ENCODE measurements at regions not wholly inside any gene's neighbourhood (a gene's known extent, or its start where the extent isn't known, plus 50 kb on each side); places are given as distances from the start of the nearest gene placed in this dataset.

DNA sequence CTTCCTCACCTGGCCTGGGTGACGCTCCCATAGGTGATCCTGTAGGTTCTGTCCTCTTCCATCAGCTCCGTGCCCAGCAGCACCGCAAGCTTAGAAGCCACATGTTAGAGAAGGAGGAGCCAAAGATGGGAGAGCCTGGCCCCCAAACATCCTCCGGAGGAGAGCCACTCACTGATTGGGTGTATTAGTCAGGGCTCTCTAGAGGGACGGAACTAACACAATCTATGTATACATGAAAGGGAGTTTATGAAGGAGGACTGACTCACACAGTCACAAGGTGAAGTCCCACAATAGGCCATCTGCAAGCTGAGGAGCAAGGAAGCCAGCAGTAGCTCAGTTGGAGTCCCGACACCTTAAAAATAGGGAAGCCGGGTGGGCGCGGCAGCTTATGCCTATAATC is 1273.1 kb upstream of the TMEM132C start:
- Histone ChIP-seq H2AFZ (ENCODE audit: low read length) (no peak overlapping the region), H3K9ac (ENCODE audit: low read length) (no peak overlapping the region), H3K27me3 (ENCODE audit: insufficient read depth, low read length) (no peaks in the 10 kb centered on the region), H3K36me3 (ENCODE audit: insufficient read depth, low read length) (no peaks in the 10 kb centered on the region), H3K4me3 (ENCODE audit: low read depth, low read length, poor library complexity, severe bottlenecking) (no peak overlapping the region), H3K4me2 (ENCODE audit: low read length) (no peak overlapping the region), H3K4me1 (ENCODE audit: insufficient read depth, low read length, severe bottlenecking) (no peaks in the 10 kb centered on the region), H4K20me1 (ENCODE audit: insufficient read depth, low read length) (no peaks in the 10 kb centered on the region), H3K9me3 (ENCODE audit: low read length) (no peaks in the 10 kb centered on the region), H3K27ac (ENCODE audit: low read depth, low read length, poor library complexity, severe bottlenecking) (no peak overlapping the region), H3K9me2 (ENCODE audit: low read depth, low read length) (no peaks in the 10 kb centered on the region), H3K79me2 (ENCODE audit: insufficient read depth, low read length) (no peaks in the 10 kb centered on the region), H3F3A (ENCODE audit: insufficient read depth, low read length) (no peaks in the 10 kb centered on the region)
- no peak for TF ChIP-seq EZH2 (IDR thresholded peaks at IDR 0.05; ENCODE audit: borderline replicate concordance, low read length)
- TF ChIP-seq, protein P1, sequence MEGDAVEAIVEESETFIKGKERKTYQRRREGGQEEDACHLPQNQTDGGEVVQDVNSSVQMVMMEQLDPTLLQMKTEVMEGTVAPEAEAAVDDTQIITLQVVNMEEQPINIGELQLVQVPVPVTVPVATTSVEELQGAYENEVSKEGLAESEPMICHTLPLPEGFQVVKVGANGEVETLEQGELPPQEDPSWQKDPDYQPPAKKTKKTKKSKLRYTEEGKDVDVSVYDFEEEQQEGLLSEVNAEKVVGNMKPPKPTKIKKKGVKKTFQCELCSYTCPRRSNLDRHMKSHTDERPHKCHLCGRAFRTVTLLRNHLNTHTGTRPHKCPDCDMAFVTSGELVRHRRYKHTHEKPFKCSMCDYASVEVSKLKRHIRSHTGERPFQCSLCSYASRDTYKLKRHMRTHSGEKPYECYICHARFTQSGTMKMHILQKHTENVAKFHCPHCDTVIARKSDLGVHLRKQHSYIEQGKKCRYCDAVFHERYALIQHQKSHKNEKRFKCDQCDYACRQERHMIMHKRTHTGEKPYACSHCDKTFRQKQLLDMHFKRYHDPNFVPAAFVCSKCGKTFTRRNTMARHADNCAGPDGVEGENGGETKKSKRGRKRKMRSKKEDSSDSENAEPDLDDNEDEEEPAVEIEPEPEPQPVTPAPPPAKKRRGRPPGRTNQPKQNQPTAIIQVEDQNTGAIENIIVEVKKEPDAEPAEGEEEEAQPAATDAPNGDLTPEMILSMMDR (IDR thresholded peaks at IDR 0.05; ENCODE audit: low read length), result no peak

DNA sequence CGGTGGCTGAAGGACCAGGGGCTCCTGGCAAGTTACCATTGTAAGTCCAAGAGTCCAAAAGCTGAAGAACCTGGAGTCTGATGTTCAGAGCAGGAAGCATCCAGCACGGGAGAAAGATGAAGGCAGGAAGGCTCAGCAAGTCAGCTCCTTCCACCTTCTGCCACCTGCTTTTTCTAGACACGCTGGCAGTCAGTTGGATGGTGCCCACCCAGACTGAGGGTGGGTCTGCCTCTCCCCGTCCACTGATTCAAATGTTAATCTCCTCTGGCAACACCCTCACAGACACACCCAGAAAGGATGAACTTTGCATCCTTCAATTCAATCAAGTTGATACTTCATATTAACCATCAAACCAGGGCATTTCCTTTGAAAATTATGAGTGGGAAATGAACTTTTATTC is 1272.4 kb upstream of the TMEM132C start:
- Histone ChIP-seq H3K4me3 (ENCODE audit: low read depth, low read length, poor library complexity, severe bottlenecking) (no peak overlapping the region), H2AFZ (ENCODE audit: low read length) (no peak overlapping the region), H3K27me3 (ENCODE audit: insufficient read depth, low read length) (no peaks in the 10 kb centered on the region), H3K27ac (ENCODE audit: low read depth, low read length, poor library complexity, severe bottlenecking) (no peak overlapping the region), H3K36me3 (ENCODE audit: insufficient read depth, low read length) (no peaks in the 10 kb centered on the region), H3K9ac (ENCODE audit: low read length) (no peak overlapping the region), H3F3A (ENCODE audit: insufficient read depth, low read length) (no peaks in the 10 kb centered on the region), H4K20me1 (ENCODE audit: insufficient read depth, low read length) (no peaks in the 10 kb centered on the region), H3K9me2 (ENCODE audit: low read depth, low read length) (no peaks in the 10 kb centered on the region), H3K79me2 (ENCODE audit: insufficient read depth, low read length) (no peaks in the 10 kb centered on the region), H3K4me2 (ENCODE audit: low read length) (no peak overlapping the region), H3K4me1 (ENCODE audit: insufficient read depth, low read length, severe bottlenecking) (no peaks in the 10 kb centered on the region), H3K9me3 (ENCODE audit: low read length) (no peaks in the 10 kb centered on the region)
- TF ChIP-seq EZH2 (IDR thresholded peaks at IDR 0.05; ENCODE audit: borderline replicate concordance, low read length), result no peak
- TF ChIP-seq, protein P1 (IDR thresholded peaks at IDR 0.05; ENCODE audit: low read length), result no peak

- Histone ChIP-seq H3F3A (ENCODE audit: insufficient read depth, low read length) (no peaks in the 10 kb centered on the region), H3K27ac (ENCODE audit: low read depth, low read length, poor library complexity, severe bottlenecking) (no peak overlapping the region), H3K9ac (ENCODE audit: low read length) (no peak overlapping the region), H3K27me3 (ENCODE audit: insufficient read depth, low read length) (no peaks in the 10 kb centered on the region), H3K4me2 (ENCODE audit: low read length) (no peak overlapping the region), H3K4me3 (ENCODE audit: low read depth, low read length, poor library complexity, severe bottlenecking) (no peak overlapping the region), H3K9me3 (ENCODE audit: low read length) (no peaks in the 10 kb centered on the region), H3K4me1 (ENCODE audit: insufficient read depth, low read length, severe bottlenecking) (no peaks in the 10 kb centered on the region), H3K9me2 (ENCODE audit: low read depth, low read length) (no peaks in the 10 kb centered on the region), H3K79me2 (ENCODE audit: insufficient read depth, low read length) (no peaks in the 10 kb centered on the region), H3K36me3 (ENCODE audit: insufficient read depth, low read length) (no peaks in the 10 kb centered on the region), H2AFZ (ENCODE audit: low read length) (no peak overlapping the region), H4K20me1 (ENCODE audit: insufficient read depth, low read length) (no peaks in the 10 kb centered on the region)
- TF ChIP-seq, protein P1 (IDR thresholded peaks at IDR 0.05; ENCODE audit: low read length), result no peak
- TF ChIP-seq EZH2 (IDR thresholded peaks at IDR 0.05; ENCODE audit: borderline replicate concordance, low read length), result no peak
Measured at GRCh38 chr12:126998031-126998430, 1268.9 kb upstream of the TMEM132C start.
